PC-3 (cell line): ENCODE measurements at regions not wholly inside any gene's neighbourhood (a gene's known extent, or its start where the extent isn't known, plus 50 kb on each side); places are given as distances from the start of the nearest gene placed in this dataset.

Source experiments
- ATAC-seq: fragments of 200-7000 bp; cut with Tn5 transposase; 2 replicates; pipeline ENCODE4 v1.9.1; 2020; ENCODE audit warnings: mild to moderate bottlenecking, moderate library complexity
- BruUV-seq: library from RNA; stranded (reverse); fragments of 400-500 nt; replicated peaks from 2 replicates; lab custom pipeline; 2021; lab: Mats Ljungman, UMichigan
- CTCF ChIA-PET: fragments of 300-600 bp; sonication (Branson Sonifier 250); formaldehyde crosslinking; loops from one replicate; lab custom pipeline; 2022; ENCODE audit warnings: antibody characterized with exemption; lab: Charles Lee
- POLR2A ChIA-PET: fragments of 300-600 bp; sonication (Branson Sonifier 250); formaldehyde crosslinking; loops from one replicate; lab custom pipeline; 2022; ENCODE audit warnings: antibody characterized with exemption; ENCODE audit not compliant: unreplicated experiment; lab: Charles Lee
- DNase-seq: peaks from one replicate; pipeline ENCODE4 v3.0.0-alpha.2; 2015
- H2AFZ ChIP-seq: fragments of 300-600 bp; sonication (generic); 2 replicates; pipeline ENCODE4 v1.6.0; 2016; ENCODE audit warnings: antibody characterized with exemption, low read length
- H3F3A ChIP-seq: fragments of 300-600 bp; sonication (generic); one replicate; pipeline ENCODE4 v1.6.0; 2017; ENCODE audit warnings: antibody characterized with exemption, low read length, control low read depth, mild to moderate bottlenecking; ENCODE audit not compliant: unreplicated experiment
- H3K27ac ChIP-seq: fragments of 300-600 bp; sonication (generic); 2 replicates; pipeline ENCODE4 v1.5.1; 2016; ENCODE audit warnings: mild to moderate bottlenecking, low read length
- H3K27me3 ChIP-seq: fragments of 300-600 bp; sonication (generic); 2 replicates; pipeline ENCODE4 v1.6.1; 2016; ENCODE audit warnings: low read length, mixed read lengths
- H3K36me3 ChIP-seq: fragments of 300-600 bp; sonication (generic); 2 replicates; pipeline ENCODE4 v1.6.1; 2016; ENCODE audit warnings: low read depth, mixed run types, low read length, mixed read lengths
- H3K4me1 ChIP-seq: fragments of 300-600 bp; sonication (generic); 2 replicates; pipeline ENCODE4 v1.5.1; 2016; ENCODE audit warnings: low read length; ENCODE audit not compliant: insufficient read depth
- H3K4me2 ChIP-seq: fragments of 300-600 bp; sonication (generic); 2 replicates; pipeline ENCODE4 v1.6.0; 2016; ENCODE audit warnings: low read length
- H3K4me3 ChIP-seq: fragments of 300-600 bp; sonication (generic); 2 replicates; pipeline ENCODE4 v1.5.1; 2016; ENCODE audit warnings: mild to moderate bottlenecking, low read length, mixed read lengths
- H3K79me2 ChIP-seq: fragments of 300-600 bp; sonication (generic); 2 replicates; pipeline ENCODE4 v1.6.1; 2017; ENCODE audit warnings: low read length, mixed read lengths
- H3K9ac ChIP-seq: fragments of 300-600 bp; sonication (generic); 2 replicates; pipeline ENCODE4 v1.6.0; 2016; ENCODE audit warnings: mild to moderate bottlenecking, low read length
- H3K9me2 ChIP-seq: fragments of 300-600 bp; sonication (generic); replicated peaks from 2 replicates; pipeline ENCODE4 v1.6.1; 2016; ENCODE audit warnings: mixed run types, low read length, mixed read lengths
- H3K9me3 ChIP-seq: fragments of 300-600 bp; sonication (generic); 2 replicates; pipeline ENCODE4 v1.6.1; 2016; ENCODE audit warnings: low read length, mixed read lengths
- H4K20me1 ChIP-seq: fragments of 300-600 bp; sonication (generic); 2 replicates; pipeline ENCODE4 v1.6.1; 2016; ENCODE audit warnings: low read length, mixed read lengths
- EZH2 ChIP-seq: fragments of 300-600 bp; sonication (generic); IDR thresholded peaks from one replicate; pipeline ENCODE4 v1.6.1; 2017; ENCODE audit warnings: antibody characterized with exemption, mild to moderate bottlenecking, low read length; ENCODE audit not compliant: unreplicated experiment
- EZH2phosphoT487 ChIP-seq: fragments of 300-600 bp; sonication (generic); IDR thresholded peaks from 2 replicates; pipeline ENCODE4 v1.6.1; 2018; ENCODE audit warnings: mild to moderate bottlenecking, antibody characterized with exemption, low read length, borderline replicate concordance
- intact Hi-C: fragments of 100-400 bp; cut with micrococcal nuclease; formaldehyde crosslinking; loops from 2 replicates; pipeline ENCODE4 v1.9.0; 2023
- TF ChIP-seq, protein P1 (sequence below): fragments of 300-600 bp; sonication (generic); conservative IDR thresholded peaks from 2 replicates; pipeline ENCODE4 v1.5.1; 2017; ENCODE audit warnings: antibody characterized with exemption, low read depth, mild to moderate bottlenecking, low read length

- no peak overlapping the region for H3K4me3 ChIP-seq
- no peaks in the 10 kb centered on the region for H3K27me3 ChIP-seq
- BruUV-seq = no TSS peak
- CTCF ChIA-PET = no interaction called here
- H3K27ac ChIP-seq = no peak overlapping the region
- TF ChIP-seq, protein P1, sequence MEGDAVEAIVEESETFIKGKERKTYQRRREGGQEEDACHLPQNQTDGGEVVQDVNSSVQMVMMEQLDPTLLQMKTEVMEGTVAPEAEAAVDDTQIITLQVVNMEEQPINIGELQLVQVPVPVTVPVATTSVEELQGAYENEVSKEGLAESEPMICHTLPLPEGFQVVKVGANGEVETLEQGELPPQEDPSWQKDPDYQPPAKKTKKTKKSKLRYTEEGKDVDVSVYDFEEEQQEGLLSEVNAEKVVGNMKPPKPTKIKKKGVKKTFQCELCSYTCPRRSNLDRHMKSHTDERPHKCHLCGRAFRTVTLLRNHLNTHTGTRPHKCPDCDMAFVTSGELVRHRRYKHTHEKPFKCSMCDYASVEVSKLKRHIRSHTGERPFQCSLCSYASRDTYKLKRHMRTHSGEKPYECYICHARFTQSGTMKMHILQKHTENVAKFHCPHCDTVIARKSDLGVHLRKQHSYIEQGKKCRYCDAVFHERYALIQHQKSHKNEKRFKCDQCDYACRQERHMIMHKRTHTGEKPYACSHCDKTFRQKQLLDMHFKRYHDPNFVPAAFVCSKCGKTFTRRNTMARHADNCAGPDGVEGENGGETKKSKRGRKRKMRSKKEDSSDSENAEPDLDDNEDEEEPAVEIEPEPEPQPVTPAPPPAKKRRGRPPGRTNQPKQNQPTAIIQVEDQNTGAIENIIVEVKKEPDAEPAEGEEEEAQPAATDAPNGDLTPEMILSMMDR = no peak
- TF ChIP-seq EZH2 (no peak), EZH2phosphoT487 (no peak)
- ATAC-seq (no peak), DNase-seq (no peak)
- POLR2A ChIA-PET = no interaction called here
- H3K9me2 ChIP-seq = no peaks in the 10 kb centered on the region
- H2AFZ ChIP-seq = no peak overlapping the region
- no peaks in the 10 kb centered on the region for H3K36me3 ChIP-seq
- H3K79me2 ChIP-seq = no peaks in the 10 kb centered on the region
- no peaks in the 10 kb centered on the region for H4K20me1 ChIP-seq
- no peaks in the 10 kb centered on the region for H3K4me1 ChIP-seq
- H3K9me3 ChIP-seq = no peaks in the 10 kb centered on the region
- no peak overlapping the region for H3K9ac ChIP-seq
- H3K4me2 ChIP-seq = no peak overlapping the region
- H3F3A ChIP-seq = no peaks in the 10 kb centered on the region
- intact Hi-C loops = no loop called here
Observed at GRCh38 chr2:59566739-59567138, 986.7 kb downstream of the BCL11A start.

DNA sequence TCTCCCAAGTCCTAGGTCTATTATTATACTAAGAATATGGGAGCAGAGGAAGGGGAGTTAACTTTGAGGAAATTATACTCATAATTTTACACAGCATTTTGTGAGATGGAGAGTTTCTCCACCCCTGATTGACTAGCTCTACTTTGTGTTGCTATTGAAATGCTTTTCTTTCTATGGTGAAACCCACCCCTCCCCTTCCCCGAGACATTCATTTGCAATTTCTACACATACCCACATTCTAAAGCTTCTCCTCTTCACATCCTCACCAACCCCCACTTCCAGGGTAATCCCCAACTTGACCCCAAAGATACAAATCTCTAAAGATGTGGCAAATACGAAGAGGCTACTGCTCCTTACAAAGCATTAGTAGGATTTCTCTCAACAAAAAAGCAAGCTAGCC, 992.2 kb downstream of the BCL11A start:
- no peaks in the 10 kb centered on the region for H3K27me3 ChIP-seq
- no peak overlapping the region for H3K27ac ChIP-seq
- no peak overlapping the region for H3K4me2 ChIP-seq
- no peak overlapping the region for H3K4me3 ChIP-seq
- DNase-seq (no peak), ATAC-seq (no peak)
- no peaks in the 10 kb centered on the region for H3F3A ChIP-seq
- H3K36me3 ChIP-seq = no peaks in the 10 kb centered on the region
- CTCF ChIA-PET = no interaction called here
- H3K79me2 ChIP-seq = no peaks in the 10 kb centered on the region
- H3K9ac ChIP-seq = no peak overlapping the region
- no peaks in the 10 kb centered on the region for H4K20me1 ChIP-seq
- no peaks in the 10 kb centered on the region for H3K4me1 ChIP-seq
- no peak overlapping the region for H2AFZ ChIP-seq
- intact Hi-C loops = no loop called here
- POLR2A ChIA-PET = no interaction called here
- no peaks in the 10 kb centered on the region for H3K9me2 ChIP-seq
- BruUV-seq = no TSS peak
- H3K9me3 ChIP-seq = no peaks in the 10 kb centered on the region
- TF ChIP-seq EZH2 (no peak), EZH2phosphoT487 (no peak)
- TF ChIP-seq, protein P1 = no peak

DNA sequence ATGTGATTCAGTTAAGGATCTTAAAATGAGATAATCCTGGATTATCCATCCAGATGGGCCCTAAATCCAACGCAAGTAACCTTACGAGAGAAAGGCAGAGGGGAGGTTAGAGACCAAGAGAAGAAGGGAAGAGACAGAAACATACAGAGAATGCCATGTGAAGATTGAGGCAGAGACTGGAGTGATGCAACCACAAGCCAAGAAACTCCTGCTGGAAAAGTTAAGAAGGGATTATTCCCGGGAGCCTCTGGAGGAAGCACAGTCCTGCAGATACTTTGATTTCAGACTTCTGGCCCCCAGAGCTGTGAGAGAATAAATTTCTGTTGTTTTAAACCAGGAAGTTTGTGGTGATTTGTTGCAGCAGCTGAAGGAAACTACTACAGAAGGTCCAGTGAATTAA, 992.7 kb downstream of the BCL11A start:
- ChIA-PET POLR2A (no interaction called here), CTCF (no interaction called here)
- Histone ChIP-seq H3K27me3 (no peaks in the 10 kb centered on the region), H3K4me3 (no peak overlapping the region), H3K79me2 (no peaks in the 10 kb centered on the region), H3K36me3 (no peaks in the 10 kb centered on the region), H3F3A (no peaks in the 10 kb centered on the region), H3K27ac (no peak overlapping the region), H2AFZ (no peak overlapping the region), H4K20me1 (no peaks in the 10 kb centered on the region), H3K9me2 (no peaks in the 10 kb centered on the region), H3K9me3 (no peaks in the 10 kb centered on the region), H3K4me2 (no peak overlapping the region), H3K9ac (no peak overlapping the region), H3K4me1 (no peaks in the 10 kb centered on the region)
- no peak for TF ChIP-seq EZH2
- no peak for TF ChIP-seq EZH2phosphoT487
- TF ChIP-seq, protein P1 = no peak
- BruUV-seq = no TSS peak
- DNase-seq (no peak), ATAC-seq (no peak)
- intact Hi-C loops = no loop called here
